ENCODE measurements at regions not wholly inside any gene's neighbourhood (a gene's known extent, or its start where the extent isn't known, plus 50 kb on each side); places are given as distances from the start of the nearest gene placed in this dataset.

GRCh38 chr20:24862606-24863005 is 86.5 kb upstream of the CST7 start:
- TF ChIP-seq SUZ12 (IDR thresholded peaks at IDR 0.05; ENCODE audit: extremely low read depth, insufficient read depth, insufficient read length) (no peak), ZNF274 (IDR thresholded peaks at IDR 0.05; ENCODE audit: low read depth, low read length) (no peak)

Measured in NT2/D1 (cell line).